ENCODE measurements at regions not wholly inside any gene's neighbourhood (a gene's known extent, or its start where the extent isn't known, plus 50 kb on each side); places are given as distances from the start of the nearest gene placed in this dataset.

DNA sequence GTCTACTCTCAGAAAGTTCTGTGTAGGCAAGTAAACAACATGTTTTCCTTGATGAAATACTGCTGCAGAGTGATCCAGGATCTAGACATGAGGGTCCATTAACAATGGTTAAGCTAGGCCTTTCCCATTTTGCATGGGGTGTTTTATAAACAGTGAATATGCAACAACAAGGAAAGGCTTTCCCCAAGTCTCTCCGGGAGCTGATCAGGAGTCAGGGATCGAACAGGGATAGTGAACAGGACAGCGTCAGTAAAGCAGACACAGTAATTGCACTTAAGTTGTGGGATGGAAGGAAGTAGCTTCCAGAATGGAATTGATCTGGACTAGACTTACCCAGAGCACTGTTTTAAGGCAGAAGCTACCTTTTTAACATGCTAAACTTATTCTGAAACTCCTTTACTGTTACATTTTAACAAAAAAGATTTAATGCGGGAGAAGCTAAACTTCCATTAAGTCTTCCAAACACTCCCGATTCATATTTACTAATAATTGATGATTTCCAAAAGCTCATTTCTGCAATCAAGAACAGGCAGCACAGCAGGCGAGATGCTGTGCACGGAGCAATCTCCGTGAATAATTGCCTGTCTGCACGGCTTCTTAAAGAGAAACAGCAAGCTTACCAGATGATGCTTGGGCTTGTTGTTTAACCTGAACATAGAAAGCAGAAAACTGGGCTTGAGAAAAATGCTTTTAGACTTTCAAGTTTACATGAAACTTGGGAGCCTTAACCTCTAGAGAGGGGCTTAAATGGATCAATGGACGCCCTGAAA lies 50.3 kb upstream of the DOCK1 start:
- TF ChIP-seq, protein P1, sequence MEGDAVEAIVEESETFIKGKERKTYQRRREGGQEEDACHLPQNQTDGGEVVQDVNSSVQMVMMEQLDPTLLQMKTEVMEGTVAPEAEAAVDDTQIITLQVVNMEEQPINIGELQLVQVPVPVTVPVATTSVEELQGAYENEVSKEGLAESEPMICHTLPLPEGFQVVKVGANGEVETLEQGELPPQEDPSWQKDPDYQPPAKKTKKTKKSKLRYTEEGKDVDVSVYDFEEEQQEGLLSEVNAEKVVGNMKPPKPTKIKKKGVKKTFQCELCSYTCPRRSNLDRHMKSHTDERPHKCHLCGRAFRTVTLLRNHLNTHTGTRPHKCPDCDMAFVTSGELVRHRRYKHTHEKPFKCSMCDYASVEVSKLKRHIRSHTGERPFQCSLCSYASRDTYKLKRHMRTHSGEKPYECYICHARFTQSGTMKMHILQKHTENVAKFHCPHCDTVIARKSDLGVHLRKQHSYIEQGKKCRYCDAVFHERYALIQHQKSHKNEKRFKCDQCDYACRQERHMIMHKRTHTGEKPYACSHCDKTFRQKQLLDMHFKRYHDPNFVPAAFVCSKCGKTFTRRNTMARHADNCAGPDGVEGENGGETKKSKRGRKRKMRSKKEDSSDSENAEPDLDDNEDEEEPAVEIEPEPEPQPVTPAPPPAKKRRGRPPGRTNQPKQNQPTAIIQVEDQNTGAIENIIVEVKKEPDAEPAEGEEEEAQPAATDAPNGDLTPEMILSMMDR (IDR thresholded peaks at IDR 0.05) = no peak
- TF ChIP-seq POLR2A (IDR thresholded peaks at IDR 0.05) = no peak

All from testis (tissue), 2 donors.